ENCODE measurements at regions not wholly inside any gene's neighbourhood (a gene's known extent, or its start where the extent isn't known, plus 50 kb on each side); places are given as distances from the start of the nearest gene placed in this dataset.
"Not testable (repeated sequence)": the region's sequence is repeated elsewhere in the genome, so short reads cannot be mapped to it uniquely, and the experiment has no call there.

- DNase-seq = no peak
Measured at GRCh38 chr6:47407300-47408281, 70.0 kb upstream of the CD2AP start.

DNA sequence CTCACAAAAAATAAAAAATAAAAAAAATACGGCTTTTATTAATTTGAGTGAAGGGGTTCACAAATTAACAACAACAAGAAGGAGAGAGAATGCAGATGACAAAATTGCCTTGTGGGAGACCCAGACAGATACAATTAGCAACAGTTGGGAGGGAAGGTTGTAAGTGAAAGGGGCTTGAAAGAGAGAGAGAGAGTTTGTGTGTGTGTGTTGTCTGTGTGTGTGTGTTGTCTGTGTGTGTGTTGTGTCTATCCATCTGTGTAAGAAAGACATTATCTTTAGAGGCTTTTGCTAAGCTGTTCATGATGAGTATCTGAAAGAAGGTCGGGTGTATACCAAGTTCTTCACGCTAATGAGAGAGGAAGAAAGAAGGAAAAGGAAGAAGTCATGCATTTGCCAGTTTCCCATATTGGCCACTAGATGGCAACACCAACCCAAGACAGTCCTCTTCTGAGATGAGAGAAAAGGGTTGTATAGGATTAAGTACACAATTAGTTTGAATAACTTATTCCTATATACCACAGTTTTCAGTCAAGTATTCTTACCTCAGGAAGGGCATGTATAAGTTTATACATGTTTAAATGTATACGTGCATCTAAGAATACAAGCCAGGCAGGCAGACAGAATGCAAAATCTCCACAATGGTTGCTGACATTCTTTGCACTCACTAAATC, 63.7 kb upstream of the CD2AP start:
- peak; percentile 36 for DNase-seq

- DNase-seq = no peak
Measured at GRCh38 chr6:47414423-47415167, 63.0 kb upstream of the CD2AP start.

GRCh38 chr6:47416396-47417345, 60.9 kb upstream of the CD2AP start:
- no peak for DNase-seq

DNA sequence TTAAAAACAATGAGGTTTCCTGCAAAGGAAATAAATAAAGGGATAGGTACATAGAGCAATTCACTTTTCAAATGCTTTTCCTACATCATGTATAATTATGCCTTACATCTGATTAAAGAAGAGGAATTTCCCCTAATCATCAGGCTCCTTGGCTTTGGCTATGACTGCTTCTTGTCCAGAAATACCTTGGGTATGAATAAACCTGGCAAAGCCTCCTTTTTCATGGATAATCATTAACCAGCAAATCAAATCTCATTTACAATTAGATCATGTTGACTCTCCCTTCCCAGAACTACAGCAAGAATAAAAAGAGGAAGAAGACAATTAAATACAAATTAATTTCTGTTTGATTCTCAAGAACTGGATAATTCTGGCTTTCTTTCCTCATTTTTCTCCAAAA, 58.0 kb upstream of the CD2AP start:
- DNase-seq = no peak

DNA sequence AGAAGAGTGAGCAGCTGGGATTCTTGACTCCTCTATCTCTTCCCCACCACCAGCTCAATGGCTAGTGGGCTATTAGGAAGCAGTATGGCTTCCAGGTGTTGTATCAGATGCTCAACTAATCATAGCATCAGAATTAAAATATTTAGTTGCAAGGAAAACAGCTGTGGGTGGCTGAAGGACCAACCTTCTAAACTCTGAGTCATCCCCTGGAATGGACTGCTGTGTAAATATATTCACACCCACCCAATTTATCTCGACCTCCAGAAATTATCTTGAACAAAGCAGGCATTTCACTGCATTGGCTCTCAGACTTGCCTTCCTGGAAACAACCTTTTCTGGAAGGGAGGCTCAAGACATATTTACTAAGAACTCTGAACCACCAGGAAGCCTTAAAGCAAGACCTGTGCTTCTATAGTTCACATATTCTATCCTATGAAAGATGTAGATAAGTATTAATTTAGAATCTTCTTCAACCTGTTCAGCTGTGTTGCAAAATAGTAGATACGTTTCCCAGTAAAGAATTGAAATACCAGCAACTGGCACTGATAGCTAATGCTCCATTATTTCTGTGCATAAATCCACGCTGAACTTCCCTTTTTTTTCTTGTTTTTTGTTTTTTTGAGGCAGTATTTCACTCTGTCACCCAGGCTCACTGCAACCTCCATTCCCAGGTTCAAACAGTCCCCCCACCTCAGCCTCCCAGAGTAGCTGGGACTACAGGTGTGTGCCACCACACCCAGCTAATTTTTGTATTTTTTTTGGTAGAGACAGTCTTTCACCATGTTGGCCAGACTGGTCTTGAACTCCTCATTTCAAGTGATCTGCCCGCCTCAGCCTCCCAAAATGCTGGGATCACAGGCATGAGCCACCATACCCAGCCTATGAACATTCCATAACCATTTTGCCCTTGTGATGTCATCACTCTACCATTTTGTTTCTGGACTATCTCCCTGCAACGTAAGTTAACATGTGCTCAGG, 56.9 kb upstream of the CD2AP start:
- DNase-seq = no peak

DNA sequence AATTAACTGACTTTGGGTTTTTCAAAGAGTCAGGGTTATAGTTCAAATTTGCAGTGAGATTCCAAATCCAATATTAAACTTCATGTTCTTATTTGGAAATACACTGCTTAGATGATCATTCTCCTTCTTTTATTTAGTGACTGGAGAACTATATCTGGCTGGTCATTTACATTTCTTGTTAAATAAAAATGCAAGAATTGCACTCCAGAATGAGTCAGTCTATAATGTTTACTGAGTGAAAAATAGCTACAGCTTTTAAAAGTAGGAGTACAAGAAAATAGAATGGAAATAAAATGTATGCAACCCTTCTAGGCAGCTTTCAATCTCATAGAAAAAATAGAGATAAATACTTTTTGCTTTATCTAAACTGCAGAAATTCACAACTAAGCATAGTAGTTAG, 54.5 kb upstream of the CD2AP start:
- DNase-seq = no peak

- DNase-seq = no peak
Measured at GRCh38 chr6:47424436-47424836, 53.2 kb upstream of the CD2AP start.

- DNase-seq = not testable (repeated sequence)
Measured at GRCh38 chr6:47425724-47426123, 51.9 kb upstream of the CD2AP start.

DNA sequence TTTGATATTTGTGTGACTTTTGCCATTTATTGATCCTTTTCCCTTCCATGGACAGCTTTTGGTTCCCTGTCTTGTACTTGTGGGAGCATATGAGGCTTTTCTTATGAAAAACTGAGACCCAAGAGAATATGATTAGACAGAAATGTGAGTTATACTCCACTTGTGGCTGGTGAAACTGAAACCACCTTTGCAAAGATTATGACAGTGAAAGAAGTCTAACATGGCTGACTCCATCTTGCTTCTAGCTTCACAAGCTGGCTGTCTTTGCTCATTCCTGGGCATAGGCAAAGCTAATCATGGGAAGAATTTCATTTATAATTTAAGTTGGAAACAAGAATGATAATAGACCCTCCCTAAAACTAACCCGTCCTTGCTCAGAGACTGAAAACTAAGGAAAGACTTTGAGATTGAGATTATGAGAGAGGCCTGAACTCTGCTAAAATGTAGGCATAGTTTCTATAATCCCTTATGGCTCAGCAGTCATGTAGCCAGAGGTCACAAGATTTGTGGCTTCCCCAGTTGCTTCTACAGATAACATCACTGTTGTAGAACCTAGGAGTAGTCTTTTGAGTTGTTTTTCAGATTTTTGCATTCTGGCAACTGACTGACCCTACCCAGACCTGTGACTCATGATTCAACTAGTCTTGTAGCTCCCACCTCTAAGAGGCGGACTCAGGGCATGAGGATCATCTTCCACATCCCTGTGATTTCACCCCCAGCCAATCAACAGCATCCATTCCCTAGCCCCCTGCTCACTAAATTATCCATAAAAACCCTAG, 50.9 kb upstream of the CD2AP start:
- no peak for DNase-seq

- DNase-seq = no peak
Measured at GRCh38 chr6:47427680-47428079, 49.9 kb upstream of the CD2AP start.

Data from NCI-H2029 (cell line).